GM12878 (cell line): ENCODE measurements at regions not wholly inside any gene's neighbourhood (a gene's known extent, or its start where the extent isn't known, plus 50 kb on each side); places are given as distances from the start of the nearest gene placed in this dataset.

ENCODE experiments used
- ATAC-seq: fragments of 200-7000 bp; cut with Tn5 transposase; 3 replicates; pipeline ENCODE4 v1.9.1; 2020; ENCODE audit warnings: mild to moderate bottlenecking, moderate library complexity
- BruUV-seq: library from RNA; stranded (reverse); fragments of 400-500 nt; replicated peaks from 2 replicates; lab custom pipeline; 2021; lab: Mats Ljungman, UMichigan
- CTCF ChIA-PET: fragments of 300-600 bp; sonication (Branson Sonifier 250); formaldehyde crosslinking; extraction: SDS; loops from one replicate; lab custom pipeline; 2021; ENCODE audit warnings: inconsistent platforms; lab: Yijun Ruan, JAX
- POLR2A ChIA-PET: fragments of 350-600 bp; formaldehyde crosslinking; extraction: SDS; loops from one replicate; lab custom pipeline; 2021; ENCODE audit warnings: inconsistent platforms; lab: Charles Lee
- RAD21 ChIA-PET: fragments of 300-600 bp; sonication (Branson Sonifier 250); formaldehyde crosslinking; loops from one replicate; lab custom pipeline; 2023; ENCODE audit warnings: antibody characterized with exemption; ENCODE audit not compliant: unreplicated experiment; lab: Charles Lee
- SMC1A ChIA-PET: fragments of 300-600 bp; sonication (Branson Sonifier 250); formaldehyde crosslinking; loops from one replicate; lab custom pipeline; 2023; ENCODE audit not compliant: unreplicated experiment, uncharacterized antibody; lab: Charles Lee
- DNase-seq: peaks from one replicate; pipeline ENCODE4 v3.0.0-alpha.2; 2011; ENCODE audit warnings: low read depth, low spot score
- FAIRE-seq: peaks from 3 replicates; lab custom pipeline; 2011; peaks lifted over from hg19 to GRCh38; lab: Jason Lieb, UNC
- H2AFZ ChIP-seq: 2 replicates; pipeline ENCODE4 v1.6.0; 2011; ENCODE audit warnings: low read depth, low read length, control low read depth; ENCODE audit not compliant: control insufficient read depth
- H3K27ac ChIP-seq: 2 replicates; pipeline ENCODE4 v1.5.1; 2011; ENCODE audit warnings: control low read depth; ENCODE audit not compliant: control insufficient read depth, insufficient read depth
- H3K27me3 ChIP-seq, 2 experiments: replicated peaks in 1 of 2; 2 replicates each; pipeline versions ENCODE4 v1.6.0 to v1.6.1; 2011; ENCODE audit warnings: low read length in 1 of 2; ENCODE audit not compliant: control insufficient read depth in 2 of 2, insufficient read depth in 2 of 2
- H3K36me3 ChIP-seq, 2 experiments: 2 replicates each; pipeline ENCODE4 v1.5.1; 2011; ENCODE audit warnings: low read length in 1 of 2; ENCODE audit not compliant: control insufficient read depth in 2 of 2, insufficient read depth in 2 of 2
- H3K4me1 ChIP-seq: 2 replicates; pipeline ENCODE4 v1.6.1; 2011; ENCODE audit warnings: mild to moderate bottlenecking, low read length, moderate library complexity, mixed read lengths; ENCODE audit not compliant: control insufficient read depth, insufficient read depth
- H3K4me2 ChIP-seq: 2 replicates; pipeline ENCODE4 v1.6.0; 2011; ENCODE audit warnings: control low read depth; ENCODE audit not compliant: control insufficient read depth, insufficient read depth
- H3K4me3 ChIP-seq: fragments of 200-600 bp; sonication (generic); 2 replicates; pipeline ENCODE4 v1.5.1; 2016
- H3K79me2 ChIP-seq: 2 replicates; pipeline ENCODE4 v1.6.0; 2011; ENCODE audit warnings: low read length; ENCODE audit not compliant: control insufficient read depth, insufficient read depth
- H3K9ac ChIP-seq: 2 replicates; pipeline ENCODE4 v1.8.0; 2011; ENCODE audit warnings: low read length, control low read depth, mixed read lengths; ENCODE audit not compliant: control insufficient read depth, insufficient read depth
- H3K9me3 ChIP-seq: replicated peaks from 3 replicates; pipeline ENCODE4 v1.5.1; 2011; ENCODE audit warnings: mild to moderate bottlenecking, low read length; ENCODE audit not compliant: control insufficient read depth, insufficient read depth
- H4K20me1 ChIP-seq: 2 replicates; pipeline ENCODE4 v1.6.0; 2011; ENCODE audit not compliant: control insufficient read depth, insufficient read depth
- IKZF2 ChIP-seq, 2 experiments: fragments of 450-650 bp; IDR thresholded peaks; 2 replicates each; pipeline ENCODE4 v1.6.1; 2017; ENCODE audit warnings: mild to moderate bottlenecking in 2 of 2, moderate library complexity in 2 of 2
- IRF3 ChIP-seq: fragments of 450-650 bp; IDR thresholded peaks from 2 replicates; pipeline ENCODE4 v1.6.1; 2014; ENCODE audit warnings: mild to moderate bottlenecking
- KAT2A ChIP-seq: conservative IDR thresholded peaks from 2 replicates; pipeline ENCODE4 v1.6.1; 2011; ENCODE audit warnings: low read depth, low read length; ENCODE audit not compliant: control insufficient read depth
- MEF2B ChIP-seq: fragments of 450-650 bp; IDR thresholded peaks from 2 replicates; pipeline ENCODE4 v1.6.1; 2018; ENCODE audit warnings: mild to moderate bottlenecking, moderate library complexity; ENCODE audit not compliant: partially characterized antibody, poor library complexity, severe bottlenecking
- POU2F2 ChIP-seq: IDR thresholded peaks from 3 replicates; pipeline ENCODE4 v1.6.1; 2011; ENCODE audit warnings: low read depth, mild to moderate bottlenecking, low read length, borderline replicate concordance
- RELA ChIP-seq: fragments of 450-650 bp; IDR thresholded peaks from 2 replicates; pipeline ENCODE4 v1.8.0; 2014; ENCODE audit warnings: borderline replicate concordance; ENCODE audit not compliant: partially characterized antibody
- RFX5 ChIP-seq: IDR thresholded peaks from 2 replicates; pipeline ENCODE4 v1.6.1; 2011; ENCODE audit warnings: low read depth, low read length, improper control_type of control experiment
- RUNX3 ChIP-seq: IDR thresholded peaks from 2 replicates; pipeline ENCODE4 v1.6.1; 2012; ENCODE audit warnings: low read length, inconsistent platforms
- STAT3 ChIP-seq: IDR thresholded peaks from 2 replicates; pipeline ENCODE4 v1.6.1; 2011; ENCODE audit warnings: low read depth, low read length, improper control_type of control experiment
- TCF7 ChIP-seq: IDR thresholded peaks from 2 replicates; pipeline ENCODE4 v1.6.1; 2014; ENCODE audit warnings: antibody characterized with exemption, borderline replicate concordance
- WRNIP1 ChIP-seq: IDR thresholded peaks from 2 replicates; pipeline ENCODE4 v1.6.1; 2011; ENCODE audit warnings: low read depth, low read length, improper control_type of control experiment, borderline replicate concordance
- ZBED1 ChIP-seq: IDR thresholded peaks from 2 replicates; pipeline ENCODE4 v1.6.1; 2016; ENCODE audit warnings: borderline replicate concordance
- ZBTB40 ChIP-seq: fragments of 450-650 bp; IDR thresholded peaks from 2 replicates; pipeline ENCODE4 v1.6.1; 2016; ENCODE audit warnings: mild to moderate bottlenecking, moderate library complexity, borderline replicate concordance
- WGBS: methylation state at CpG from one replicate; pipeline ENCODE4 v1.1.6; 2016; ENCODE audit warnings: low lambda C conversion rate; ENCODE audit not compliant: insufficient replicate concordance, insufficient coverage; ENCODE audit errors: missing lambda C conversion rate; 5-methylcytosine and 5-hydroxymethylcytosine counted together
- in situ Hi-C: fragments of 300-500 bp; cut with MboI; formaldehyde crosslinking; loops from 9 replicates; pipeline ENCODE4 v1.14.3; 2018; ENCODE audit warnings: mixed read lengths
- intact Hi-C: fragments of 100-400 bp; cut with micrococcal nuclease; formaldehyde crosslinking; loops from one replicate; pipeline ENCODE4 v1.14.2; 2022; ENCODE audit not compliant: unreplicated experiment

- Histone ChIP-seq H3K79me2 (no peaks in the 10 kb centered on the region), H3K36me3 (no peaks in the 10 kb centered on the region), H3K27ac (no peak overlapping the region), H3K4me3 (no peak overlapping the region), H3K27me3 (no peaks in the 10 kb centered on the region), H3K9me3 (no peaks in the 10 kb centered on the region), H2AFZ (no peak overlapping the region), H3K4me2 (no peak overlapping the region), H3K4me1 (no peaks in the 10 kb centered on the region), H4K20me1 (no peaks in the 10 kb centered on the region), H3K9ac (no peak overlapping the region)
- ChIA-PET SMC1A (no interaction called here), CTCF (interaction anchor here (0.8 to 2.1 kb wide), 3 partner anchors 8 to 107 kb away, joined by 3 to 7 read pairs (median 5); no protein-coding TSS in a partner anchor), RAD21 (no interaction called here), POLR2A (no interaction called here)
- 38% methylated on average over 3 of the region's 3 CpGs for WGBS
- ATAC-seq (no peak), DNase-seq (no peak), FAIRE-seq (no peak)
- intact Hi-C loops (no loop called here), in situ Hi-C loops (no loop called here)
- no peak for TF ChIP-seq RELA
- TF ChIP-seq MEF2B: no peak
- TF ChIP-seq IKZF2 (IDR thresholded peaks at IDR 0.05): no peak
- BruUV-seq: no TSS peak
These were observed 228.8 kb upstream of the TYRP1 start for GRCh38 chr9:12464400-12464799.

GRCh38 chr9:12464910-12465512 lies 228.2 kb upstream of the TYRP1 start:
- RAD21 ChIA-PET: no interaction called here
- WGBS: 0% methylated on average over 2 of the region's 2 CpGs
- no peak for FAIRE-seq
- no peak for TF ChIP-seq WRNIP1
- TF ChIP-seq RFX5: no peak
- TF ChIP-seq POU2F2: no peak
- TF ChIP-seq ZBTB40: no peak
- no peak for TF ChIP-seq ZBED1
- no peak for TF ChIP-seq KAT2A
- no peak for TF ChIP-seq RUNX3
- peak; percentile 70; the same call in 1 of the 2 replicates for TF ChIP-seq TCF7
- TF ChIP-seq IRF3: no peak
- TF ChIP-seq STAT3: no peak

More at GRCh38 chr9:12464910-12465512, 228.2 kb upstream of the TYRP1 start:
- Histone ChIP-seq H3K36me3 (no peaks in the 10 kb centered on the region), H3K79me2 (no peaks in the 10 kb centered on the region), H3K4me3 (no peak overlapping the region), H3K4me2 (no peak overlapping the region), H3K27ac (no peak overlapping the region), H3K9ac (no peak overlapping the region), H3K9me3 (no peaks in the 10 kb centered on the region), H4K20me1 (no peaks in the 10 kb centered on the region), H3K4me1 (no peaks in the 10 kb centered on the region), H3K27me3 (no peaks in the 10 kb centered on the region), H2AFZ (no peak overlapping the region)
- intact Hi-C loops: no loop called here
- BruUV-seq: no TSS peak
- in situ Hi-C loops: no loop called here
- ChIA-PET POLR2A (no interaction called here), SMC1A (no interaction called here), CTCF (interaction anchor here (0.8 to 2.1 kb wide), 4 partner anchors 8 to 107 kb away, joined by 3 to 7 read pairs (median 4); no protein-coding TSS in a partner anchor)
- ATAC-seq (no peak), DNase-seq (no peak)
